A549 (cell line): ENCODE measurements at regions not wholly inside any gene's neighbourhood (a gene's known extent, or its start where the extent isn't known, plus 50 kb on each side); places are given as distances from the start of the nearest gene placed in this dataset.

Experiments
- ATAC-seq, 2 experiments: fragments of 200-7000 bp in 1 of 2; fragments of >200 bp in 1 of 2; cut with Nextera tagmentation in 1 of 2; cut with Tn5 transposase in 1 of 2; 3 replicates each; pipeline versions ENCODE4 v1.8.0 to v1.9.1; 2018 to 2020; ENCODE audit warnings: mild to moderate bottlenecking in 1 of 2, moderate library complexity in 1 of 2
- CTCF ChIA-PET: fragments of 300-600 bp; sonication (Branson Sonifier 250); formaldehyde crosslinking; extraction: SDS; loops from one replicate; lab custom pipeline; 2021; ENCODE audit warnings: antibody characterized with exemption, inconsistent platforms; lab: Yijun Ruan, JAX
- POLR2A ChIA-PET: fragments of 350-600 bp; formaldehyde crosslinking; extraction: SDS; loops from one replicate; lab custom pipeline; 2021; ENCODE audit warnings: antibody characterized with exemption, inconsistent platforms; lab: Yijun Ruan, JAX
- DNase-seq, 2 experiments: peaks; one replicate each; pipeline versions ENCODE4 v3.0.0 to v3.0.0-alpha.2; 2011 to 2016; ENCODE audit warnings: low read depth in 1 of 2, low spot score in 1 of 2
- FAIRE-seq: peaks from 2 replicates; lab custom pipeline; 2011; peaks lifted over from hg19 to GRCh38; lab: Jason Lieb, UNC
- H3K27ac ChIP-seq, 2 experiments: fragments of >200 bp; sonication (Bioruptor Twin); formaldehyde crosslinking; 3 replicates each; pipeline ENCODE4 v1.5.1; 2016 to 2017
- H3K4me1 ChIP-seq: fragments of >200 bp; sonication (Bioruptor Twin); formaldehyde crosslinking; 3 replicates; pipeline ENCODE4 v1.6.1; 2016
- H3K4me2 ChIP-seq: fragments of >200 bp; sonication (Bioruptor Twin); formaldehyde crosslinking; 3 replicates; pipeline ENCODE4 v1.6.1; 2016
- H3K4me3 ChIP-seq: fragments of >200 bp; sonication (Bioruptor Twin); formaldehyde crosslinking; 3 replicates; pipeline ENCODE4 v1.5.1; 2016
- H3K9me3 ChIP-seq: fragments of >200 bp; sonication (Bioruptor Twin); formaldehyde crosslinking; 3 replicates; pipeline ENCODE4 v1.6.1; 2016
- BCL3 ChIP-seq: fragments of >200 bp; sonication (Bioruptor Twin); formaldehyde crosslinking; IDR thresholded peaks from 3 replicates; pipeline ENCODE4 v1.6.1; 2016
- BHLHE40 ChIP-seq: IDR thresholded peaks from 2 replicates; pipeline ENCODE4 v1.6.1; 2012; ENCODE audit warnings: low read depth, low read length, inconsistent platforms
- CBX2 ChIP-seq: fragments of 200-600 bp; sonication (generic); IDR thresholded peaks from 2 replicates; pipeline ENCODE4 v1.6.1; 2016; ENCODE audit warnings: low read depth, mild to moderate bottlenecking, borderline replicate concordance
- EHMT2 ChIP-seq: fragments of 200-600 bp; sonication (generic); IDR thresholded peaks from 2 replicates; pipeline ENCODE4 v1.6.1; 2016; ENCODE audit warnings: antibody characterized with exemption, low read depth, mild to moderate bottlenecking, moderate library complexity
- GATA3 ChIP-seq: IDR thresholded peaks from 2 replicates; pipeline ENCODE4 v1.6.1; 2012; ENCODE audit warnings: borderline replicate concordance
- HEYL ChIP-seq: fragments of 250-450 bp; sonication (Bioruptor Pico); IDR thresholded peaks from 2 replicates; pipeline ENCODE4 v1.8.0; 2021; ENCODE audit warnings: mild to moderate bottlenecking, moderate library complexity
- HOXB13 ChIP-seq: fragments of 250-450 bp; sonication (Bioruptor Pico); IDR thresholded peaks from 2 replicates; pipeline ENCODE4 v1.5.0; 2020; ENCODE audit warnings: low read depth, mild to moderate bottlenecking, moderate library complexity
- JUNB ChIP-seq: fragments of >200 bp; sonication (Bioruptor Twin); formaldehyde crosslinking; IDR thresholded peaks from 2 replicates; pipeline ENCODE4 v1.6.1; 2016
- KDM5A ChIP-seq: fragments of 200-600 bp; sonication (generic); IDR thresholded peaks from 2 replicates; pipeline ENCODE4 v1.6.1; 2016; ENCODE audit warnings: antibody characterized with exemption, mild to moderate bottlenecking
- MAFK ChIP-seq: fragments of 450-650 bp; IDR thresholded peaks from 2 replicates; pipeline ENCODE4 v1.6.1; 2014; ENCODE audit not compliant: partially characterized antibody
- MYC ChIP-seq: IDR thresholded peaks from 2 replicates; pipeline ENCODE4 v1.6.1; 2012; ENCODE audit warnings: mild to moderate bottlenecking, inconsistent platforms, low read length, improper control_type of control experiment, borderline replicate concordance
- NPAS2 ChIP-seq: fragments of 250-450 bp; sonication (Bioruptor Pico); IDR thresholded peaks from 2 replicates; pipeline ENCODE4 v1.8.0; 2022; ENCODE audit warnings: mild to moderate bottlenecking, moderate library complexity, borderline replicate concordance
- PBX3 ChIP-seq: IDR thresholded peaks from 2 replicates; pipeline ENCODE4 v1.6.1; 2012
- POLR2A ChIP-seq: IDR thresholded peaks from 2 replicates; pipeline ENCODE4 v1.6.1; 2012; ENCODE audit warnings: mild to moderate bottlenecking, low read length
- RAD21 ChIP-seq, 2 experiments: fragments of >200 bp in 1 of 2; sonication (Bioruptor Twin) in 1 of 2; formaldehyde crosslinking in 1 of 2; IDR thresholded peaks in 1 of 2; conservative IDR thresholded peaks in 1 of 2; 2 replicates in 1 of 2; 3 replicates in 1 of 2; pipeline ENCODE4 v1.6.1; 2012 to 2018; ENCODE audit warnings: inconsistent platforms in 1 of 2
- RARB ChIP-seq: fragments of 250-450 bp; sonication (Bioruptor Pico); IDR thresholded peaks from 2 replicates; pipeline ENCODE4 v1.8.0; 2021; ENCODE audit warnings: mild to moderate bottlenecking, moderate library complexity
- REST ChIP-seq: fragments of 200-600 bp; sonication (generic); IDR thresholded peaks from 2 replicates; pipeline ENCODE4 v1.6.1; 2016; ENCODE audit warnings: antibody characterized with exemption, mild to moderate bottlenecking, moderate library complexity
- RFX5 ChIP-seq: fragments of 450-650 bp; IDR thresholded peaks from 2 replicates; pipeline ENCODE4 v1.7.1; 2014; ENCODE audit warnings: antibody characterized with exemption, mild to moderate bottlenecking, moderate library complexity
- RNF2 ChIP-seq: fragments of 200-600 bp; sonication (generic); IDR thresholded peaks from 2 replicates; pipeline ENCODE4 v1.6.1; 2016; ENCODE audit warnings: low read depth, mild to moderate bottlenecking, antibody characterized with exemption, moderate library complexity, borderline replicate concordance
- SMC3 ChIP-seq: fragments of >200 bp; sonication (Bioruptor Twin); formaldehyde crosslinking; IDR thresholded peaks from 3 replicates; pipeline ENCODE4 v1.6.1; 2018; ENCODE audit warnings: inconsistent platforms
- SREBF2 ChIP-seq: fragments of 450-650 bp; IDR thresholded peaks from 2 replicates; pipeline ENCODE4 v1.6.1; 2014; ENCODE audit warnings: mild to moderate bottlenecking, moderate library complexity
- ZC3H11A ChIP-seq: fragments of 450-650 bp; IDR thresholded peaks from 2 replicates; pipeline ENCODE4 v1.6.1; 2014; ENCODE audit warnings: antibody characterized with exemption, mild to moderate bottlenecking
- ZNF302 ChIP-seq: fragments of 250-450 bp; sonication (Bioruptor Pico); IDR thresholded peaks from 2 replicates; pipeline ENCODE4 v1.9.0; 2021; ENCODE audit warnings: inconsistent platforms, mild to moderate bottlenecking, moderate library complexity
- ZSCAN20 ChIP-seq: fragments of 250-450 bp; sonication (Bioruptor Pico); IDR thresholded peaks from 2 replicates; pipeline ENCODE4 v1.8.0; 2022; ENCODE audit warnings: mild to moderate bottlenecking, moderate library complexity
- WGBS: methylation state at CpG from one replicate; pipeline ENCODE4 v1.1.6; 2017; ENCODE audit errors: missing lambda C conversion rate; 5-methylcytosine and 5-hydroxymethylcytosine counted together

- Histone ChIP-seq H3K27ac (no peak overlapping the region), H3K9me3 (no peaks in the 10 kb centered on the region), H3K4me1 (no peaks in the 10 kb centered on the region), H3K4me2 (no peak overlapping the region), H3K4me3 (no peak overlapping the region)
- ATAC-seq (no peak), DNase-seq (no peak), FAIRE-seq (no peak)
- POLR2A ChIA-PET, result no interaction called here
- WGBS, result 51% methylated on average over 4 of the region's 4 CpGs
- CTCF ChIA-PET, result no interaction called here
- TF ChIP-seq CBX2, result no peak
- TF ChIP-seq HEYL, result no peak
- TF ChIP-seq SMC3, result no peak
- TF ChIP-seq RNF2, result no peak
- TF ChIP-seq JUNB, result no peak
- no peak for TF ChIP-seq MYC
- TF ChIP-seq PBX3, result no peak
These were observed 388.7 kb downstream of the TNS1 start for GRCh38 chr2:217614096-217614495.

GRCh38 chr2:217612920-217613319 is 389.9 kb downstream of the TNS1 start:
- no peak for DNase-seq
- POLR2A ChIA-PET, result no interaction called here
- CTCF ChIA-PET, result no interaction called here
- H3K4me3 ChIP-seq, result no peak overlapping the region
- TF ChIP-seq MYC (no peak), BHLHE40 (no peak)
- TF ChIP-seq, all 56 proteins: peak for 0
- Histone ChIP-seq H3K4me2 (no peak overlapping the region), H3K27ac (no peak overlapping the region), H3K9me3 (no peaks in the 10 kb centered on the region), H3K4me1 (no peaks in the 10 kb centered on the region)
- FAIRE-seq (no peak), ATAC-seq (no peak)
- 77% methylated on average over 8 of the region's 9 CpGs for WGBS

- POLR2A ChIA-PET, result no interaction called here
- ATAC-seq, result no peak
- 34% methylated on average over 3 of the region's 3 CpGs for WGBS
- TF ChIP-seq MAFK (no peak), KDM5A (no peak), ZSCAN20 (CRISPR knock-in tag) (no peak), SREBF2 (no peak)
- TF ChIP-seq, all 56 proteins: peak for 0
- Histone ChIP-seq H3K27ac (no peak overlapping the region), H3K4me2 (no peak overlapping the region), H3K4me3 (no peak overlapping the region), H3K4me1 (no peaks in the 10 kb centered on the region), H3K9me3 (no peaks in the 10 kb centered on the region)
- no peak for DNase-seq
- no peak for FAIRE-seq
- CTCF ChIA-PET, result interaction anchor here (1.3 kb wide), 1 partner anchor 11 kb away, joined by 3 read pairs; no protein-coding TSS in a partner anchor
These were observed 390.6 kb downstream of the TNS1 start for GRCh38 chr2:217612211-217612610.

- Histone ChIP-seq H3K4me3 (no peak overlapping the region), H3K4me2 (no peak overlapping the region), H3K9me3 (no peaks in the 10 kb centered on the region), H3K27ac (no peak overlapping the region)
- DNase-seq (no peak), FAIRE-seq (no peak)
- POLR2A ChIA-PET, result no interaction called here
- 74% methylated on average over 5 of the region's 5 CpGs for WGBS
- CTCF ChIA-PET, result interaction anchor here (1.1 to 1.3 kb wide), 2 partner anchors 11 to 929 kb away, joined by 3 read pairs; no protein-coding TSS in a partner anchor
- no peak for TF ChIP-seq RARB (CRISPR knock-in tag)
- no peak for TF ChIP-seq SMC3
- TF ChIP-seq EHMT2, result no peak
- TF ChIP-seq GATA3, result no peak
- TF ChIP-seq POLR2A, result no peak
- no peak for TF ChIP-seq HOXB13 (CRISPR knock-in tag)
- TF ChIP-seq, all 56 proteins: peak for 0
- no peak for ATAC-seq
- H3K4me1 ChIP-seq, result no peaks in the 10 kb centered on the region
These were observed 391.1 kb downstream of the TNS1 start for GRCh38 chr2:217611626-217612127.

- no peak overlapping the region for H3K4me2 ChIP-seq
- no peak for DNase-seq
- ATAC-seq, result no peak
- H3K27ac ChIP-seq, result no peak overlapping the region
- no peak for FAIRE-seq
- ChIA-PET CTCF (interaction anchor here (1.1 kb wide), 1 partner anchor 929 kb away, joined by 3 read pairs; no protein-coding TSS in a partner anchor), POLR2A (no interaction called here)
- WGBS, result 68% methylated on average over 4 of the region's 4 CpGs
- no peaks in the 10 kb centered on the region for H3K9me3 ChIP-seq
- H3K4me3 ChIP-seq, result no peak overlapping the region
- H3K4me1 ChIP-seq, result no peaks in the 10 kb centered on the region
- no peak for TF ChIP-seq RNF2
- no peak for TF ChIP-seq RAD21 (conservative IDR thresholded peaks at IDR 0.05 in 1 of 2, IDR thresholded peaks at IDR 0.05 in 1 of 2)
- no peak for TF ChIP-seq ZC3H11A
- TF ChIP-seq NPAS2 (CRISPR knock-in tag), result no peak
- no peak for TF ChIP-seq KDM5A
- no peak for TF ChIP-seq ZNF302 (CRISPR knock-in tag)
- no peak for TF ChIP-seq REST
- no peak for TF ChIP-seq RFX5
- no peak for TF ChIP-seq BCL3
These were observed 391.7 kb downstream of the TNS1 start for GRCh38 chr2:217611056-217611455.
